AG20443 (cell line): ENCODE measurements at regions not wholly inside any gene's neighbourhood (a gene's known extent, or its start where the extent isn't known, plus 50 kb on each side); places are given as distances from the start of the nearest gene placed in this dataset.
"Not testable (repeated sequence)": the region's sequence is repeated elsewhere in the genome, so short reads cannot be mapped to it uniquely, and the experiment has no call there.

Experiments used
- DNase-seq: peaks from one replicate; pipeline ENCODE4 v3.0.0; 2012; ENCODE audit warnings: low spot score, mixed read lengths

DNA sequence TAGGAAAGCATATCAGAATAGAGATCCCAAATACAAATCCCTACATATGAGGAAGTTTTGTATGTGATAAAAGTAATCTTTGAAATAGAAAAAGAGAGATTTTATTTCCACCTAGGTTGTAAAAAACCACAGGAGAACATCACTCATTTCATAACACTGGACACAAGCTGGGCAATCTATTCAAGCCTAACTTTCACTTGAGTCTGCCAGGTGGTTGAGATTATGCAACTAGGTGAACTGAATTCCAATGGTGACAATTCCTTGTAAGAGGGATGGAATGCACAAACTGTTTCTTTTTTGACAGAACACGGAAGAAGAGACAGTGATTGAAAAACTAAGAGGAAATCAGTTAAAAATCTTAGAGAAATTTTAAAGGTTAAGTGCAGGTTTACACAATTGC, 619.6 kb upstream of the TMEFF2 start:
- no peak for DNase-seq

DNA sequence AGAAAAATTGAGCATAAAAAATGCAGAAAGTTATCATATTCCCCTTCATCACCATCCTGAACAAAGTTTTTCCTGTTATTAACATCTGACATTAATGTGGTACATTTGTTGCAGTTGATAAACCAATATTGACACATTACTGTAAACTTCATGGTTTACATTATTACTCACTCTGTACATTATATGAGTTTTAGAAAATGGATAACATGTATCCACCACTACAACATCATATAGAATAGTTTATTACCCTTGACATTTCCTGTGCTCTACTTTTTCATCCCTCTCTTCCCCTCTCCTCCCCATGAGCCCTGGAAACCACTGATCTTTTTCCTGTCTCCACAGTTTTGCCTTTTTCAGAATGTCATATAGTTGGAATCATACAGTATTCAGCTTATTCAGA, 618.6 kb upstream of the TMEFF2 start:
- DNase-seq, result no peak

DNA sequence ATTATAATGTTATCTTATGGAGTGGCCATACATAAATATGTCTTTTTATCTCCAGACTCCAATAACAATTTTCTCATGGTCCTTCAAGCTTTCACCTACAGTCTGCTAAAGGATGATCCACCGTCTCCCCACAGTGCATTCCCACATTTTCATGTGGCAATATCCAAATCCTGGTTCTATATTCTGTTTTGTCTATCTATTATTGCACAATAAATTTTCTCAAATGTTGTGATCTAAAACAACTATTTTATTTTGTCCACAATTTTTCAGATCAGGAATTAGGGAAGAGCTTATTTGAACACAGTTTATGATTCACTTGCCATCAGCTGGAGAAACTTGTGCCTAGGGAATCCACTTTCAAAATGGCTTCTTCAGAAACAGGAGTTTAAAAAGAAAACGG, 614.4 kb upstream of the TMEFF2 start:
- no peak for DNase-seq

DNA sequence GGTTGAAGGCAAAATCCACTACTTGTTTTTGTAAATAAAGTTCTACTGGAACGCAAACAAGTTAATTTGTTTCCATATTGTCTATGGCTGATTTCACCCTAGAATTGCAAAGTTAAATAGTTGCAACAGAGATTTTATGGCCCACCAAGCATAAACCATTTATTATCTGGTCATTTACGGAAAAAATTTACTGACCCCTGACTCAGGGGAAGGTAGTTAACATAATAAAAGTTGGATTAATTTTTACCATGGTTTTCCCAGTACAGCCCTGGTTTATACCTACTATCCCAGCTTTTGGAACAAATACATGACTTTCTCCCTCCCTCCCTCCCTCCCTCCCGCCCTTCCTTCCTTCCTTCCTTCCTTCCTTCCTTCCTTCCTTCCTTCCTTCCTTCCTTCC, 588.9 kb upstream of the TMEFF2 start:
- no peak for DNase-seq

DNA sequence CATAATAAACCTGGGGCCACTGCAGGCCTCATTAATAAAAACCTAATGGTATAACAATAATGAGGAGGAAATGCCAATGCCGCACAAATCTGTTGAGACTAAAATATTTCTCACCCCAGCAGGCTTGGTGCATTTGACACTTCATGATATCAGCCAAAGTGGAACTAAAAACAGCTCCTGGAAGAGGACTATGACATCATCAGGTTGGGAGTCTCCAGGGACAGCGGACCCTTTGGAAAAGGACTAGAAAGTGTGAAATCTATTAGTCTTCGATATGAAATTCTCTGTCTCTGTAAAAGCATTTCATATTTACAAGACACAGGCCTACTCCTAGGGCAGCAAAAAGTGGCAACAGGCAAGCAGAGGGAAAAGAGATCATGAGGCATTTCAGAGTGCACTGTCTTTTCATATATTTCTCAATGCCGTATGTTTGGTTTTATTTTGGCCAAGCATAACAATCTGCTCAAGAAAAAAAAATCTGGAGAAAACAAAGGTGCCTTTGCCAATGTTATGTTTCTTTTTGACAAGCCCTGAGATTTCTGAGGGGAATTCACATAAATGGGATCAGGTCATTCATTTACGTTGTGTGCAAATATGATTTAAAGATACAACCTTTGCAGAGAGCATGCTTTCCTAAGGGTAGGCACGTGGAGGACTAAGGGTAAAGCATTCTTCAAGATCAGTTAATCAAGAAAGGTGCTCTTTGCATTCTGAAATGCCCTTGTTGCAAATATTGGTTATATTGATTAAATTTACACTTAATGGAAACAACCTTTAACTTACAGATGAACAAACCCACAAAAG, 580.9 kb upstream of the TMEFF2 start:
- DNase-seq, result no peak

DNA sequence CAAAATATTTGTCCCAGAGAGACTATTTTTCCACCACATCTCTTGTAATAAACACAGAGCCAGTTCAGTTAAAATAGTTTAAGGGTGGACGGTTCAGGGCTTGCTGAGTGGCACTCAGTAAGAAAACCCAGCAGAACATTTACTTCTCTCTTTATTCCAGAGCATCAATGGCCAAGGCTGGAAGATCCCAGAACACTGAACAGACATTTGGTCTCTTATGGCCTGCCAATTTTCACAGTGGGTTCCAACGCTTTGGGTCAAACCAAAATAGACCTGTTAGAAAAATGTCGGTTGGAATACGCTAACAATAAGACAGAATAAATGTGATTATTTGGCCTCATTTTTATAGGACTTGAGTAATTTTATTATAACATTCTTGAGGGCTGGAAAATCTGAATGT, 580.3 kb upstream of the TMEFF2 start:
- no peak for DNase-seq

DNA sequence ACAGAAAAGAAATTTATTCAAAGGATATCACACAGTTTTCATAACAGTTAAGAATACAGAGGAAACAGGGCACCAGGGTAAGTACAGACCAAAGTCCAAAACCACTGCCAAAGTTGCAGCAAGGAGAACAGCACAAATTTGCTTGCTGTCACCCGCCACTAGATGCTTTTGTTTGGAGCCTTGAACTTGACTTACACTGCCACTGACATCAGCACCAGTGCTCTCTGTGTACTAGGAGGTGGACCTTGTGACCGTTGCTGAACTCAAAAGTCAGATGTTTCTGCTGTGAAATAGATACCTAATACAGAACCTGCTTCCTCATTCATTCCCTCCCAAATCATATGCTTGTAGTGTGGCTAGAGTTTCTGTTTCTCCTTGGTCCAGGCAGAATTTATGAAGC, 578.3 kb upstream of the TMEFF2 start:
- no peak for DNase-seq

DNA sequence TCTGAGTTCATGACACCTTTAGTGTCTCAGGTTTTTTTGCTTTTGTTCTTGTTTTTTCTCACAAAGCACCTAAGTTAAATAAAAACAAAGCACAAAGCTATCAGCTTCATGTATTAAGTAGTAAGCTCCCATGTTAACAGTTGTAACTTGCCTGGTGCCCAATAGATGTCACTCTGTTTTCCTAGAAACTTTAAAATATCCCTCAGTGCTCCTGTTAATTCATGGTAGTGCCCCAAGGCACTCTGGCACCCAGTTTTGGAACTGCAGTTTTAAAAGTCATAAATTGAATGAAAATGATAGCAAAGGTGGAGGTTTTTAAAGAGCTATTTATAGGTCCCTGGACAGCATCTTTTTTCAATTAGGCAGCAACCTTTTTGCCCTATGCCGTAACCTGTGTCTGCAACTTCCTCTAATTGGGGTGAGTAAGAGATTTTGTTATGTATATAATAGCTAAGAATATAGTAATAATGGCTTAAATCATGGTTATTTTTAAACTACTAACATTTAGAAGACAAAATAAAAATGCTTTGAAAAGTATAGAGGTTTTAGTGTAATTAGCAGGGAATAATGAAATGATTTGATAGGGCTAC, 555.0 kb upstream of the TMEFF2 start:
- no peak for DNase-seq

DNA sequence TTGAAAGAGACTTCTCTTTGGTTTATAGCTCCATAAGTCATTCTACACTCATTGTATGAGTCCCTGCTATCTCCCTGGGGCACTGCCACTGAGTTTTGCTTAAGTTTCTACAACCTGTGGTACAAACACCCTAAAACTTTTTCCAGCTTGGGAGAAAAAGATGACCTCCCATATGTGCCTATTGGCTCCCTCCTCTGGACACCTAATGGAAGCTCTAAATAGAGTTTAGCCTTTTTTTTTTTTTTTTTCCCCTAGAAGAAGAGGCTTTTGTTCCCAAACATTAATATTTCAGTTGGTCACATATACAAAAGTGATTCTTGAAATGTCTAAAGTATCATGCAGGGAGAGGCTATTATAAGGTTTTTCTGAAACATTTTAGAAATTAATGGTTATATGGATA, 547.2 kb upstream of the TMEFF2 start:
- DNase-seq, result no peak

DNA sequence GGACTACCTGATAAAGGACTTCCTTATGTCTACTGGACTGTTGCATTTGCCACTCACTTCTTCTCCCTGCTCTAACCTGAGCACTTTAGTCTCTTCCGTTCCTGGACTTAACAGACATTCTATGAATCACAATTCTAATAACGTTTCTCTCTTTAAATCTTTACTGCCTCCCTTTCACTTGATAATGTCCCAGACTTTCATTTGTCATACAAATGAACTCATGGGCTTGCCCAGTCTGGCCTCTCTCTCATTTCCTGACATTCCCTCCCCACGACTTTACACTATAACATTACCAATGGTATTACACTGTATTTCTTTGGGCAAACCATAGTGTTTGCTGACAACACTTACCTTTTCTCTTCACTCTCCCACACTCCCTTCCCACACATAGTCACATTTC, 540.7 kb upstream of the TMEFF2 start:
- no peak for DNase-seq

DNA sequence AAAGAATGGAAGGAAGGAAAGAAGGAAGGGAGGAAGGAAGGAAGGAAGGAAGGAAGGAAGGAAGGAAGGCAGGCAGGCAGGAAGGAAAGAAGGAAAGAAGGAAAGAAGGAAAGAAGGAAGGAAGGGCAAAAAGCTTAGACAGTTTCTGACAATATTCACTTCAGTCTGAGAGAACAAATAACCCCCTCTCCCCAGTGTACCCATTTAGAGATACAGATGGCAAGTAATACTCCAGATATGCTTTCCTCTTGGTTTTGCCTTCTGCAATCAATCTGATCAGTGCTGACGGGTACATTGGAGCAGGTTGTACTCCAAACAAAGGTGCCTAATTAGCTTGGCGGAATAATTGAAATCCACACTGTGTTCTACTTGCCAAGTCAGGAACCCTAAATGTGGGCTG, 534.6 kb upstream of the TMEFF2 start:
- no peak for DNase-seq

DNA sequence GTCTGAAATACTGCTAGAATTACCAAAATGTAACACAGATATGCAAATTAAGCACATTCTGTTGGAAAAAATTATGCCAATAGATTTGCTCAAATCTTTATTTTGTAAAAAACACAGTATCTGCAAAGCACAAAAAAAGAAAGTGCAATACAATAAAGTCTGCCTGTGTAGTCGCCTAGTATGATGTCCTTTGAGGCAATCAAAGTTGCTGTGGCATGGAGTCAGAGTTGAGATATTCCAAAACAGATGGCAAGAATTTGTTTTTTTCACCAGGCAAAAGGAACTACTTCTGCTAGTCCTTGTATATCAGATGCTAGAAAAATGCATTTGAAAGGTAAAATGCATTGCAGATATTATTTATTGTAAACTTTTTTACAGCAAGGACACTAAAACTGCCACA, 531.3 kb upstream of the TMEFF2 start:
- no peak for DNase-seq

DNA sequence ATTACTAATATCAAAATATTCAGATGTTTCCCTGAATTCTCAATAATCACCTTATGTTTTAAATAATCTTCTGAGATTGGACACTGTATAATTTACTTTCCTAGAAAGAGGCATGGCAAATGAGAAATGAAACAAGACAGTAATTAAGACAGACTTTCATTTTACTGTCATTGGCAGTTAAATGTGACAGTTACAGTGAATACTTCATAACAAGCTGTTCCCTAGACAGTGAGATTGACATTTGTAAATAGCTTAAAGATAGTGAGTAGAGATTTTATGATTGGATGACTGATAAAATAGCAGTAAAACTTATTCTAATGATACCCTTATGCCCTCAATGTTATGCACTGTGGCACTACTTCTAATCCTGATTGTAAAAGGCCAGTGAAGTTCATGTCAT, 524.9 kb upstream of the TMEFF2 start:
- no peak for DNase-seq

DNA sequence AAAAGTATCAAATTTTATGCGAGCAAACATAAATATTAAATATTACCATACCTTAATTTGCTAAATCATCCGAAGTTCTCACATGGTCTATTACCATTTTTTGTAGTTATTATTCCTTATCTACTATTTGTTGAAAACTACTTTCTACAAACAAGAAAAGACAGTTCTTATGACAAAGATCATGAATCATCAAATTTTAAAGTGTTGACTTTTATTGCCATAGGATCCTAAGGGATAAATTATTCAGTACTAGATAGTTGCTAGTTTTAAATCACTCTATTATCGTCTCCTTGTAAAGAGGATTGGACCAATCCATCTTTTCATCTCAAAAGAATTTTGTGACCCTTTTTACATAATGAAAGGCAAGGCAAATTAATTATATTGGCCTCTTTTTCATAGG, 523.6 kb upstream of the TMEFF2 start:
- no peak for DNase-seq

DNA sequence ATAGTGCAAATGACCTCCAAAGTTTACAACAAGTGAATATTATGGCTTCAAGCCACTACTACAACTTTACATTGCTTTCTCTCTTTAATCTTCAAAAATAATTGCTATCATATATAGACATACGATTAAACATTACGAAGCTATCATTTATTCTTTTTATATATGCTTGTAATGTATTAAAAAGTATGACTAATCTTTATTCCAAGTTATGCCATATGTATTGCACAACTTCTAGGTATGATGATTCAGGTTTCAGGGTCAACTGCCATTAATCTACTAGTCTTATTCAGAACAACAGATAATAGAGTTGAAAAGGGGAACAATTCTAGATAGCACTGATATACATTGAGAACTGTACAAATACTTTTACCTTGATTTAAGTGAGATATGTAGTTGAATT, 506.2 kb upstream of the TMEFF2 start:
- no peak for DNase-seq

DNA sequence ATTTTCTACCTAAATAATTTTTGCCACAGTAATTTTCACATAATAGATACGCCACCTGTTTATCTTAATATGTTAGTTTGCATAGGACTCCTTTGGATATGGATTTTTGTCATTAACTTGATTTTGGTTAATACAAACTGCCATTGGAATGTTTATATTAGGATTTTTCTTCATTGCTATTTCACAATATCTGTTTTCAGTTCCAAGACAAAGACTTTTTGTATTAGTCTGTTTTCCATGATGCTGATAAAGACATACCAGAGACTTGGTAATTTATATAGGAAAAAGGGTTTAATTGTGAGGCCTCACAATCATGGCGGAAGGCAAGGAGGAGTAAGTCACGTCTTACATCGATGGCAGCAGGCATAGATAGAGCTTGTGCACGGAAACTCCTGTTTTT, 503.1 kb upstream of the TMEFF2 start:
- no peak for DNase-seq

DNA sequence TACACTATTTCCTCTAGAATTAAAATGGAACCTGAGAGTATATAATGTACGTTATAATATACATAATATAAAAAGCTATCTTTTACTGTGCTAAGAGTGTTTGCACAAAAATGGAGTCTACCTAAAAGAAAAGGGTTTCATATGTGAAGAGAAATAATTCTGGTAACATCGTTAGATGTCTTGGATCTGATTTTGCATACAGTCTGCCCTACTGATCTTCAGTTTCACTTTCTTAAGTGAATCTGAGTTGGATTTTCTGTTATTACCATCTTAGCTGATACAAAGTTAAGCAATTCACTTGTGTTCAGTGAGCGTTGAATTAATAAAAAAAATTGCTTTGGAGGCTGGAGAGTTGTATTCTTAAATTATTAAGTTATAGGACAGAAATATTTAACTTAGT, 502.1 kb upstream of the TMEFF2 start:
- DNase-seq, result no peak

DNA sequence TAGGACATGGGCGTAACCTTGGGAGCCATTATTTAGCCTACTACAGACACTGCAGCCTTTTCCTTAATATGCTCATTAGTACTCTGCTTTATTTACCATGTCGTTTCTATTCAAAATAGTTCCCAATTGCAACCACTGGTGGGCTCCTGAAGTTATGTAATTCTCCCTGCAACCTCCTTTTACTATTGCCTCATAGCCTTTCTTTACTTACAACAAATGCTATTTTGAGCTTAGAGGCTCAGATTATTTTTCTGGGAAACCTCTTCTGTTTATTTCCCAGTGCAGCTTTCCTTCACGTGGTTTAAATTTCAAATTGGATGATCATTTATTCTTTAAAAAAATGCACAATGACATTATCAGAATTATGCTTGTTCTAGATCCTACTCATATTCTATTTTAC, 492.3 kb upstream of the TMEFF2 start:
- DNase-seq, result no peak

DNA sequence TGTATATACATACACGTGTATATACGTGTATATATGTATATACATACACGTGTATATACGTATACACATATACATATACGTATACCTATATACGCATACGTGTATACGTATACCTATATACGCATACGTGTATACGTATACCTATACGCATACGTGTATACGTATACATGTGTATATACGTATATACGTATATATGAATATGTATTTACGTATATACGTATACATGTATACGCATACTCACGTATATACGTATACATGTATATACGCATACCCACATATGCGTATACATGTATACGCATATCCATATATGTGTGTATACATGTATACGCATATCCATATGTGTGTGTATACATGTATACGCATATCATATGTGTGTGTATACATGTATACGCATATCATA, 487.8 kb upstream of the TMEFF2 start:
- not testable (repeated sequence) for DNase-seq

DNA sequence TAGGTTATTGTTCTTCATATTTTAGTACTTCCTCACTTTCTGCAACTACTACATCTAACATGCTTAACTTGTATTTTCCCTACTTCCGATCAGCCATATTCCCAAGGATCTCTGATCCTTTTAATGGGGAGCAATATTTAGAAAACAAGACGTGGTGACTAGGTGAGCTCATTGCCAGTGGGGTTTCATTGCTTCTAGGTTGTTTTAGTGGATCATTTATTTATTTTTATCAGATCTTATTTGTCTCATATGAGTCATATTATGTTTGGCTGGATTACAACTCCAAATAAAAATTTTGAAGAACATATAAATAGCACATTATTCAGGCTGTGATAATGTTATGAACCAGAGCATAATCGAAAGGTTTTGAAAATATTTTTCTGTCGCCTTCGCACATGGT, 480.9 kb upstream of the TMEFF2 start:
- no peak for DNase-seq

DNA sequence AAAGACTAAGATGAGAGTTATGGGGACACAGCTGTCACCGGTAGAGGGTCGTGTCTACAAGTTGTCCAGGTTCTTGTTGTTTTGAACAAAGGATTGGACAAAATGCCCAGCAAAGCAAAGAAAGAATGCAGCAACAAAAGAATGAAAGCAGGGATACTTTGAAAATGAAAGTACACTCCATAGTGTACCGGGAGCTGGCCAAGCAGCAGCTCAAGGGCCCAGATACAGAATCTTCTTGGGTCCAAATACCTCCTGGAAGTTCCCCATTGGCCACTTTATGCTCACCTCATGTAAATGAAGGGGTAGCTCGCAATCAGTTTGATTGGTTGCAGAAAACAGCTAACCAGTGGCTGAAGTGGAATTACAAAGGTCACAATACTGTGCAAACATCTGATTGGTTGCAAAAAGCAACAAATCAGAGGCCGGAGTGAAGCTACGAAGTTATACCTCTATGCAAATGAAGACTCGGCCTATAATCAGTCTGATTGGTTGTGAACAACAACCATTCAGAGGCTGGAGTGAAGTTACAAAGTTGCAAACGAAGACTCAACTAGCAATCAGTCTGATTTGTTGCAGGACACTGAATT, 474.9 kb upstream of the TMEFF2 start:
- DNase-seq, result no peak

DNA sequence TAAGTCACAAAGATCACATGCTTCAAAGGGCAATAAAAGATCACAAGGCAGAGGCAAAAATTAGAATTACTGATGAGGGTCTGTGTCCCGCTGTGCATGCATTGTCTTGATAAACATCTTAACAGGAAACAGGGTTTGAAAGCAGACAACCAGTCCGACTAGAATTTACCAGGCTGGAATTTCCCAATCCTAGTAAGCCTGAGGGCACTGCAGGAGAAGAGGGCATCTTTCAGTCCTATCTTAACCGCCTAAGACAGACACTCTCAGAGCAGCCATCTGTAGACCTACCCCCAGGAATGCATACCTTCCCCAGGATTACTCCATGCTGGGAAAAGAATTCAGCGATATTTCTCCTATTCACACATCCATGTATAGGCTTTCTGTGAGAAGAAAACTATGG, 465.8 kb upstream of the TMEFF2 start:
- DNase-seq, result not testable (repeated sequence)

DNA sequence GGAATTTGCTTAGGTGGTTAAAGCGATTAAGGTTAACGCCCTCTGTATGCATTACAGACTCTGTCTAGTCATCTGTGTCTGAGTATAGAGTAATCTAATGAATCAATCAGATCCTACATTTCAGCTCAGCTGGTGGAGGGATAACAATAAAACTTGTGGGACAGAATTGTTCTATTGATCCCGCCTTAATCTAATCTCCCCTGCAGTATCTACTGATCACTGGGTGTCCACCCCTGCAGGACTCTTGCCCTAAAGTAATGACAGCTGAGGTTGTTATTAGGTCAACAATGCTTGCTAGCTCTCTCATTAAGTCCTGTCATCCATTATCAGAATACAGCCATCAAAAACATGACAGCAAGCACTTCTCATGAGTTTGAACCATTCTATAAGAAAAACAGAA, 462.6 kb upstream of the TMEFF2 start:
- DNase-seq, result no peak

DNA sequence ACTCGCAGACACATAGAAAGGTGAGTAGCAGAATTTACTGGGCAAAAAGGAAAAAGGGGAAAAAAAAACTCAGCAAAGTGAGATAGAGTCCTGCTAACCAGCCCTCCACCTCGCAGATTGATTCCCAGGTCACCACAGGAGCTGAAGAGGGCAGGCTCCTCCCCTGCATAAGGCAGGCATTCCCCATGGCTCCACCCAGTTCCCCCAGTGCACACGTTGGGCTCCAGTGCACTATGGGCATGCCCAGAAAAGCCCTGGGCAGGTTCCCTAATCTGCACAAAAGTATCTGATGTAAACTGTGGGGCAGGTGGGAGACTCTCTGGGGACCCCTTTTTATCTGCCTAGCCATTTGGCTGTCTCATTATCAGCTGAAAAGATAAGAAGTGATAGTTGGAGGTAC, 461.2 kb upstream of the TMEFF2 start:
- DNase-seq, result no peak
